Neural progenitor cell (in vitro differentiated cells): ENCODE measurements at regions not wholly inside any gene's neighbourhood (a gene's known extent, or its start where the extent isn't known, plus 50 kb on each side); places are given as distances from the start of the nearest gene placed in this dataset.

ENCODE experiments used
- DNase-seq: peaks from one replicate; pipeline ENCODE4 v3.0.0-alpha.2; 2016; ENCODE audit warnings: low spot score
- H2AFZ ChIP-seq: fragments of 200-600 bp; sonication (generic); replicated peaks from 2 replicates; pipeline ENCODE4 v1.6.1; 2016; ENCODE audit warnings: antibody characterized with exemption
- H3F3A ChIP-seq: fragments of 200-600 bp; sonication (generic); 2 replicates; pipeline ENCODE4 v1.6.1; 2016; ENCODE audit warnings: antibody characterized with exemption, low read depth
- H3K27ac ChIP-seq: fragments of 200-600 bp; sonication (generic); 2 replicates; pipeline ENCODE4 v1.5.1; 2016; ENCODE audit warnings: mild to moderate bottlenecking
- H3K27me3 ChIP-seq: fragments of 200-600 bp; sonication (generic); 2 replicates; pipeline ENCODE4 v1.6.1; 2016; ENCODE audit warnings: mild to moderate bottlenecking, moderate library complexity
- H3K36me3 ChIP-seq: fragments of 200-600 bp; sonication (generic); 2 replicates; pipeline ENCODE4 v1.5.1; 2016
- H3K4me1 ChIP-seq: fragments of 200-600 bp; sonication (generic); 2 replicates; pipeline ENCODE4 v1.6.1; 2016; ENCODE audit warnings: mixed run types
- H3K4me2 ChIP-seq: fragments of 200-600 bp; sonication (generic); 2 replicates; pipeline ENCODE4 v1.6.1; 2016
- H3K4me3 ChIP-seq: fragments of 200-600 bp; sonication (generic); 2 replicates; pipeline ENCODE4 v1.5.1; 2016
- H3K79me2 ChIP-seq: fragments of 200-600 bp; sonication (generic); 2 replicates; pipeline ENCODE4 v1.6.1; 2016; ENCODE audit warnings: low read depth
- H3K9ac ChIP-seq: fragments of 200-600 bp; sonication (generic); 2 replicates; pipeline ENCODE4 v1.6.1; 2016
- H3K9me3 ChIP-seq: fragments of 200-600 bp; sonication (generic); 2 replicates; pipeline ENCODE4 v1.5.1; 2016; ENCODE audit warnings: low read depth
- H4K20me1 ChIP-seq: fragments of 200-600 bp; sonication (generic); 2 replicates; pipeline ENCODE4 v1.6.1; 2016; ENCODE audit warnings: low read depth
- H3K27ac Mint-ChIP-seq: 3 replicates; pipeline ENCODE4 v1.8.0; 2021; ENCODE audit warnings: mixed read lengths
- H3K27me3 Mint-ChIP-seq: 2 replicates; pipeline ENCODE4 v1.8.0; 2022; ENCODE audit warnings: low read depth, mild to moderate bottlenecking, inconsistent platforms, moderate library complexity, mixed read lengths; ENCODE audit not compliant: insufficient read depth
- H3K36me3 Mint-ChIP-seq: 3 replicates; pipeline ENCODE4 v1.8.0; 2021; ENCODE audit warnings: mixed read lengths
- H3K4me1 Mint-ChIP-seq: 3 replicates; pipeline ENCODE4 v1.8.0; 2021; ENCODE audit warnings: mixed read lengths
- H3K4me3 Mint-ChIP-seq: 3 replicates; pipeline ENCODE4 v1.8.0; 2021; ENCODE audit warnings: mild to moderate bottlenecking, moderate library complexity, mixed read lengths
- H3K9me3 Mint-ChIP-seq: 3 replicates; pipeline ENCODE4 v1.8.0; 2020; ENCODE audit warnings: mixed read lengths
- EZH2 ChIP-seq: fragments of 200-600 bp; sonication (generic); IDR thresholded peaks from 2 replicates; pipeline ENCODE4 v1.6.1; 2017; ENCODE audit warnings: antibody characterized with exemption, mild to moderate bottlenecking, moderate library complexity
- EZH2phosphoT487 ChIP-seq: fragments of 200-600 bp; sonication (generic); IDR thresholded peaks from 2 replicates; pipeline ENCODE4 v1.6.1; 2017; ENCODE audit warnings: antibody characterized with exemption
- TF ChIP-seq, protein P1 (sequence below): fragments of 200-600 bp; sonication (generic); IDR thresholded peaks from 2 replicates; pipeline ENCODE4 v1.5.1; 2017; ENCODE audit warnings: antibody characterized with exemption, mild to moderate bottlenecking

DNA sequence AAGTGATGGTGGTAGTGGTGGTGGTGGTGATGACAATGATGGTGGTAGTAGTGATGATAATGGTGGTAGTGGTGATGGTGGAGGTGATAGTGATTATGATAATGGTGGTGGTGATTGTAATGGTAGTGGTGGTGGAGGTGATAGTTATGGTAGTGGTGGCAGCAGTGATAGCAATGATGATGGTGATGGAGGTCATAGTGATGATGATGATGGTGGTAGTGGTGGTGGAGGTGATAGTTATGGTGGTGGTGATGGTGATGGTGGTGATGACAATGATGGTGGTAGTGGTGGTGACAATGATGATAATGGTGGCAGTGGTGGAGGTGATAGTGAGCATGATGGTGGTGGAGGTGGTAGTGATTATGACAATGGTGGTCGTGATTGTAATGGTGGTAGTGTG, 191.7 kb upstream of the RNF32 start:
- TF ChIP-seq EZH2 (no peak), EZH2phosphoT487 (no peak)
- TF ChIP-seq, protein P1, sequence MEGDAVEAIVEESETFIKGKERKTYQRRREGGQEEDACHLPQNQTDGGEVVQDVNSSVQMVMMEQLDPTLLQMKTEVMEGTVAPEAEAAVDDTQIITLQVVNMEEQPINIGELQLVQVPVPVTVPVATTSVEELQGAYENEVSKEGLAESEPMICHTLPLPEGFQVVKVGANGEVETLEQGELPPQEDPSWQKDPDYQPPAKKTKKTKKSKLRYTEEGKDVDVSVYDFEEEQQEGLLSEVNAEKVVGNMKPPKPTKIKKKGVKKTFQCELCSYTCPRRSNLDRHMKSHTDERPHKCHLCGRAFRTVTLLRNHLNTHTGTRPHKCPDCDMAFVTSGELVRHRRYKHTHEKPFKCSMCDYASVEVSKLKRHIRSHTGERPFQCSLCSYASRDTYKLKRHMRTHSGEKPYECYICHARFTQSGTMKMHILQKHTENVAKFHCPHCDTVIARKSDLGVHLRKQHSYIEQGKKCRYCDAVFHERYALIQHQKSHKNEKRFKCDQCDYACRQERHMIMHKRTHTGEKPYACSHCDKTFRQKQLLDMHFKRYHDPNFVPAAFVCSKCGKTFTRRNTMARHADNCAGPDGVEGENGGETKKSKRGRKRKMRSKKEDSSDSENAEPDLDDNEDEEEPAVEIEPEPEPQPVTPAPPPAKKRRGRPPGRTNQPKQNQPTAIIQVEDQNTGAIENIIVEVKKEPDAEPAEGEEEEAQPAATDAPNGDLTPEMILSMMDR = no peak
- Histone ChIP-seq H3K79me2 (no peaks in the 10 kb centered on the region), H2AFZ (no peak overlapping the region), H3K9me3 (no peaks in the 10 kb centered on the region), H3K27ac (no peak overlapping the region), H3K36me3 (no peaks in the 10 kb centered on the region), H3K4me2 (no peak overlapping the region), H3K9ac (no peak overlapping the region), H4K20me1 (no peaks in the 10 kb centered on the region), H3F3A (no peaks in the 10 kb centered on the region), H3K27me3 (no peaks in the 10 kb centered on the region), H3K4me1 (no peaks in the 10 kb centered on the region), H3K4me3 (no peak overlapping the region)
- H3K4me3 Mint-ChIP-seq = no peak overlapping the region
- no peaks in the 10 kb centered on the region for H3K9me3 Mint-ChIP-seq
- DNase-seq = no peak
- peaks cover 2% of the 10 kb centered on the region for H3K27me3 Mint-ChIP-seq
- H3K4me1 Mint-ChIP-seq = no peaks in the 10 kb centered on the region
- no peaks in the 10 kb centered on the region for H3K36me3 Mint-ChIP-seq
- no peak overlapping the region for H3K27ac Mint-ChIP-seq

DNA sequence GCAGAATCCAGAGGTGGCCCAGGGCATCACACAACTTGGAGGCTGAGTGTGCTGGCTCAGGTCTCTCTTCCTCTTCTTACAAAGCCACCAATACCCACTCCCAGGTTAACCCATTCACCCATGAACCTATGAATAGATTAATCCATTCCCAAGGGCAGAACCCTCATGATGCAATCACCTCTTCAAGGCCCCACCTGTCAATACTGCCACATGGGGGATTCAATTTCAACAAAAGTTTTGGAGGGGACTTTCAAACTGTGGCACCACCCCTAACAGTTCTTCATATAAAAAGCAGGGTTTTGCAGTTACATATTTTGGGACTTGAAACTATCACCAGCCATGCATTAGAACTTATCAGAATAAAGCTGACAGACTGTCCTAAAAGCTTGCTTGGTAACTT, 193.6 kb upstream of the RNF32 start:
- DNase-seq = no peak
- Mint-ChIP-seq H3K27ac (no peak overlapping the region), H3K4me1 (no peaks in the 10 kb centered on the region), H3K27me3 (peaks cover 4% of the 10 kb centered on the region), H3K4me3 (no peak overlapping the region), H3K36me3 (no peaks in the 10 kb centered on the region), H3K9me3 (no peaks in the 10 kb centered on the region)
- H3K9me3 ChIP-seq = no peaks in the 10 kb centered on the region
- H3K4me2 ChIP-seq = no peak overlapping the region
- TF ChIP-seq EZH2phosphoT487 = no peak
- TF ChIP-seq, protein P1 = no peak
- TF ChIP-seq EZH2 = no peak
- no peaks in the 10 kb centered on the region for H3K79me2 ChIP-seq
- H3K36me3 ChIP-seq = no peaks in the 10 kb centered on the region
- H3F3A ChIP-seq = no peaks in the 10 kb centered on the region
- no peak overlapping the region for H3K27ac ChIP-seq
- no peaks in the 10 kb centered on the region for H3K27me3 ChIP-seq
- H3K9ac ChIP-seq = no peak overlapping the region
- H4K20me1 ChIP-seq = no peaks in the 10 kb centered on the region
- no peak overlapping the region for H3K4me3 ChIP-seq
- no peak overlapping the region for H2AFZ ChIP-seq
- no peaks in the 10 kb centered on the region for H3K4me1 ChIP-seq

DNA sequence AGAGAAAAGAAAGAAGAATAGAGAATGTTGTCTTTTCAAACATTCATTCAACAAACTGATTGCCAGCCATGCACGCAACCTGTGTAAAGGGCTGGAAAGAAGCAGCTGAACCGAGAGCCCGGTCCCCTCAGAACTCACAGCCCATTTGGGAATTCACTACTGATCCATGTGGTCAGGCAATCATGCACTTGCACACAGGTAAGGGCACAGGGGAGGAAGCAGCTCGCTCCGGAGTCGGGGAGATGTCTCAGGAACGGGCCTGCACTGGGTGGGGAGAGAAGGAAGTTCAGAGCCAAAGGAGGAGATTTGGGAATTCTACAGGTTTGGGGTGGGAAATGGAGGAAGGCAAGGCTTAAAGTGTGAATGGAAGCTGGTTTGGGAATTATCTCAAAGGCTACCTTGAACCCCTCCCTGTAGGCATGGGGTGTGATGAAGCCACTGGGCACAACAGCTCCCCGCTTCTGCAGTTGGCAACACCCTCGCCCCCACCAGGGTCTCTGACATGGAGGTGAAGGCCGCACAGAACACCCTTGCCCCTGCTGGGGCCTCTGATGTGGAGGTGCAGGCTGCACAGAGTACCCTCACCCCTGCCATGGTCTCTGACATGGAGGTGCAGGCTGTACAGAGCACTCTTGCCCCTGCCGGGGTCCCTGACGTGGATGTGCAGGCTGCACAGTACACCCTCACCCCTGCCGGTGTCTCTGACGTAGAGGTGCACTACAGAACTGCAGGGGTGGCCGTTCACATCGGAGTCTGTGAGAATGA, 194.4 kb upstream of the RNF32 start:
- no peak overlapping the region for H3K27ac Mint-ChIP-seq
- DNase-seq = no peak
- peaks cover 4% of the 10 kb centered on the region for H3K27me3 Mint-ChIP-seq
- no peaks in the 10 kb centered on the region for H4K20me1 ChIP-seq
- H3K9ac ChIP-seq = no peak overlapping the region
- H3K9me3 ChIP-seq = no peaks in the 10 kb centered on the region
- no peaks in the 10 kb centered on the region for H3K4me1 Mint-ChIP-seq
- H3K36me3 ChIP-seq = no peaks in the 10 kb centered on the region
- no peaks in the 10 kb centered on the region for H3K27me3 ChIP-seq
- no peaks in the 10 kb centered on the region for H3F3A ChIP-seq
- H3K4me3 ChIP-seq = no peak overlapping the region
- no peaks in the 10 kb centered on the region for H3K9me3 Mint-ChIP-seq
- TF ChIP-seq EZH2phosphoT487 = no peak
- TF ChIP-seq, protein P1 = no peak
- H3K4me1 ChIP-seq = no peaks in the 10 kb centered on the region
- no peaks in the 10 kb centered on the region for H3K79me2 ChIP-seq
- no peak overlapping the region for H3K27ac ChIP-seq
- H2AFZ ChIP-seq = no peak overlapping the region
- H3K36me3 Mint-ChIP-seq = no peaks in the 10 kb centered on the region
- H3K4me3 Mint-ChIP-seq = no peak overlapping the region
- no peak overlapping the region for H3K4me2 ChIP-seq
